SH-SY5Y (cell line): ENCODE measurements at regions not wholly inside any gene's neighbourhood (a gene's known extent, or its start where the extent isn't known, plus 50 kb on each side); places are given as distances from the start of the nearest gene placed in this dataset.

Source experiments
- GATA2 ChIP-seq: IDR thresholded peaks from 2 replicates; pipeline ENCODE4 v1.6.1; 2011; ENCODE audit warnings: mild to moderate bottlenecking, low read depth, low read length
- GATA3 ChIP-seq: IDR thresholded peaks from 2 replicates; pipeline ENCODE4 v1.6.1; 2011; ENCODE audit warnings: low read depth, mild to moderate bottlenecking, low read length, moderate library complexity

- TF ChIP-seq GATA3: no peak
- TF ChIP-seq GATA2: no peak
Observed at GRCh38 chr11:120040151-120040840, 97.6 kb downstream of the TRIM29 start.

- TF ChIP-seq GATA2: no peak
- no peak for TF ChIP-seq GATA3
Observed at GRCh38 chr11:120039039-120039438, 98.9 kb downstream of the TRIM29 start.

GRCh38 chr11:120037111-120037510 lies 100.8 kb downstream of the TRIM29 start:
- TF ChIP-seq GATA2 (no peak), GATA3 (no peak)

GRCh38 chr11:120035756-120036155 lies 102.2 kb downstream of the TRIM29 start:
- TF ChIP-seq GATA2: no peak
- TF ChIP-seq GATA3: no peak

- TF ChIP-seq GATA3 (no peak), GATA2 (no peak)
Observed at GRCh38 chr11:120034881-120035630, 102.9 kb downstream of the TRIM29 start.

- TF ChIP-seq GATA2 (no peak), GATA3 (no peak)
Observed at GRCh38 chr11:120034176-120034875, 103.6 kb downstream of the TRIM29 start.

- no peak for TF ChIP-seq GATA3
- TF ChIP-seq GATA2: peak; percentile 66
Observed at GRCh38 chr11:120032766-120033390, 105.0 kb downstream of the TRIM29 start.

- TF ChIP-seq GATA3 (no peak), GATA2 (no peak)
Observed at GRCh38 chr11:120031612-120032600, 106.0 kb downstream of the TRIM29 start.

GRCh38 chr11:120031156-120031555 lies 106.8 kb downstream of the TRIM29 start:
- TF ChIP-seq GATA2 (no peak), GATA3 (no peak)

- no peak for TF ChIP-seq GATA3
- no peak for TF ChIP-seq GATA2
Observed at GRCh38 chr11:120030411-120030810, 107.5 kb downstream of the TRIM29 start.

- no peak for TF ChIP-seq GATA3
- no peak for TF ChIP-seq GATA2
Observed at GRCh38 chr11:120029321-120029720, 108.6 kb downstream of the TRIM29 start.

GRCh38 chr11:120028897-120029258 lies 109.0 kb downstream of the TRIM29 start:
- no peak for TF ChIP-seq GATA2
- TF ChIP-seq GATA3: no peak

- TF ChIP-seq GATA2: no peak
- TF ChIP-seq GATA3: no peak
Observed at GRCh38 chr11:120028181-120028896, 109.6 kb downstream of the TRIM29 start.
